ENCODE measurements at regions not wholly inside any gene's neighbourhood (a gene's known extent, or its start where the extent isn't known, plus 50 kb on each side); places are given as distances from the start of the nearest gene placed in this dataset.

DNA sequence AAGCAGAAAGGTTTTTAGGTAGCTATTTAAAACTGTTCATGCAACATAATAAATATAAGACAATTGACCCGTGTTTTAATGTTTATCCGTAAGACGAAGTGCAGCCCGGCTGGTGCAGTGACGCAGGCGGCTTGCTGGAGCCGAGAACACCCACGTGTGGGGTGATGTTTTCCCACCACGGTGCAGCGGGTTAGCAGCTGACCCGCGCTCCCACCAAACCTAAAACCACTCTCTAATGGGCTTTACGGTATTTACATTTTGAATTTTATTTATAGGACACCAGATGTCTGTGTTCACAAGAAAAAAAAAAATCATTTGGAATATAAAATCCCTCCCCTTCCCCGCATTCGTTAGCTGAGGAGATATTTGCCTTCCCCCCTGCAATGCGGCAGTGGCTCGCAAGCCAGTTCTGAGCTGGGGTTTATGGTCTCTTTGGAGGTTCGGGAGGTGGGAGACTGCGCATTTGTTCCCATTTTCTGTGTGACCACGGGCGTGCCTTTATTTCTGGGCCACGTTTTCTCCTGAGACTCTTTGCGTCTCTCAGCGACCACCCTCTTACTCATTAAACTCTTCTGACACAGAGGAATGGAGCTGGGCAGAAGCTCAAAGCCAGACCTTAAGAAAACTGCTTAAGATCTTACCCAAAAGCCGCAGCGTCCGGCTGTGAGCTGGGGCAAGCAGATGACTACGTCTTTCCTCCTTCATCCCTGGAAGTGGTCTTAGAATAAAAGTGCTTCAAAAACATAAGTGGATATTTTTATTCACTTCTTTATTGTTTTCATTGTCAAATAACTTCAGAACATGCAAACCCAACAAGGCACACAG is 301.1 kb downstream of the IRF8 start:
- Histone ChIP-seq H3K27ac (no peak overlapping the region), H3K4me1 (no peaks in the 10 kb centered on the region), H3K36me3 (no peaks in the 10 kb centered on the region), H3K4me3 (no peak overlapping the region), H3K9me3 (no peaks in the 10 kb centered on the region), H3K27me3 (peaks cover 93% of the 10 kb centered on the region)
- TF ChIP-seq EP300 (IDR thresholded peaks at IDR 0.05) = no peak
- TF ChIP-seq POLR2AphosphoS5 (IDR thresholded peaks at IDR 0.05) = no peak
- no peak for TF ChIP-seq POLR2A (IDR thresholded peaks at IDR 0.05)
- TF ChIP-seq, protein P1, sequence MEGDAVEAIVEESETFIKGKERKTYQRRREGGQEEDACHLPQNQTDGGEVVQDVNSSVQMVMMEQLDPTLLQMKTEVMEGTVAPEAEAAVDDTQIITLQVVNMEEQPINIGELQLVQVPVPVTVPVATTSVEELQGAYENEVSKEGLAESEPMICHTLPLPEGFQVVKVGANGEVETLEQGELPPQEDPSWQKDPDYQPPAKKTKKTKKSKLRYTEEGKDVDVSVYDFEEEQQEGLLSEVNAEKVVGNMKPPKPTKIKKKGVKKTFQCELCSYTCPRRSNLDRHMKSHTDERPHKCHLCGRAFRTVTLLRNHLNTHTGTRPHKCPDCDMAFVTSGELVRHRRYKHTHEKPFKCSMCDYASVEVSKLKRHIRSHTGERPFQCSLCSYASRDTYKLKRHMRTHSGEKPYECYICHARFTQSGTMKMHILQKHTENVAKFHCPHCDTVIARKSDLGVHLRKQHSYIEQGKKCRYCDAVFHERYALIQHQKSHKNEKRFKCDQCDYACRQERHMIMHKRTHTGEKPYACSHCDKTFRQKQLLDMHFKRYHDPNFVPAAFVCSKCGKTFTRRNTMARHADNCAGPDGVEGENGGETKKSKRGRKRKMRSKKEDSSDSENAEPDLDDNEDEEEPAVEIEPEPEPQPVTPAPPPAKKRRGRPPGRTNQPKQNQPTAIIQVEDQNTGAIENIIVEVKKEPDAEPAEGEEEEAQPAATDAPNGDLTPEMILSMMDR (IDR thresholded peaks at IDR 0.05) = no peak
- peak in 1 of 2 donors; percentile 37 for DNase-seq (ENCODE audit: low spot score in 2 of 2)
- 56% methylated on average over 28 of the region's 28 CpGs for WGBS

DNA sequence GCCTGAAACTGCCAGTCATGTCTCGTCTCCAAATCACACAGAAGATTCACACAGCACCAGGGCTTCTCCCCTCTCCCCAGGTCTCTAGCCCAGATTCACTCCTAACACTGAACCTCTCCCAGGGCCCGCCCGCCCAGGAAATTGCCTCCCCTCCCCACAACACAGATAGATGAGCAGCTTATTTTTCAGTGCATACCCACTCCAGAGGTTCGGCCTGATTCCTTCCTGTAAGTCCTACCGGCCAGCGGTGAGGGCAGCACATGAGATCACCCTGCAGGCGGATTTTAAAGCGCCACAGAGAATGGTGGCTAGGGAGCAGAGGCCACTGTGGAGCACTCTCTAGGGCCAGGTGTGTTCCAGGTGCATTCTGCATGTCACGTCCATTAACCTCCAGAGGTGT is 301.8 kb downstream of the IRF8 start:
- Histone ChIP-seq H3K36me3 (no peaks in the 10 kb centered on the region), H3K27me3 (peaks cover 86% of the 10 kb centered on the region), H3K9me3 (no peaks in the 10 kb centered on the region), H3K4me3 (no peak overlapping the region), H3K4me1 (no peaks in the 10 kb centered on the region), H3K27ac (no peak overlapping the region)
- TF ChIP-seq POLR2AphosphoS5 (IDR thresholded peaks at IDR 0.05) (no peak), EP300 (IDR thresholded peaks at IDR 0.05) (no peak), POLR2A (IDR thresholded peaks at IDR 0.05) (no peak)
- TF ChIP-seq, protein P1 (IDR thresholded peaks at IDR 0.05) = no peak
- no peak for DNase-seq (ENCODE audit: low spot score in 2 of 2)
- WGBS = 64% methylated on average over 7 of the region's 9 CpGs

DNA sequence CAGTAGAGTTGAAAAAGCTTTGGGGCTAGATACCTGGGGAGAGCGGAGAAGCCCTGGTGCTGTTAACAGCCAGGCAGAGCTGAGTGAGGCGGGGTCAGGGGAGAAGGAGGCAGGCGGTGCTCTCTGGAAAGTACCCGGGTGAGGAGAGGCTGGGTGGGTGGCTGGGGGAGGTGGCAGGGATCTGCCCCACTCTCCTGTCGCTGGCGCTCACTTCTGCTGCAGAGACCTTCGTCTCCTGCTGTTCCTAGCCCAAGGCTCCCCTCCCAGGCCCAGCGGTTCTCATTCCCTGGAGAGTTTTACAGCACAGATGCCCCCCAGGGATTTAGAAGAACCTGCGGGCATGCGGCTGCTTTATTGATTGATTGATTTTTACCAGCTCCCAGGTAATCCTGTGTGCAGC is 302.8 kb downstream of the IRF8 start:
- no peak overlapping the region for H3K4me3 ChIP-seq
- H3K9me3 ChIP-seq = no peaks in the 10 kb centered on the region
- no peak overlapping the region for H3K27ac ChIP-seq
- no peak for DNase-seq (ENCODE audit: low spot score in 2 of 2)
- H3K27me3 ChIP-seq = peaks cover 76% of the 10 kb centered on the region
- 58% methylated on average over 9 of the region's 10 CpGs for WGBS
- TF ChIP-seq POLR2A (IDR thresholded peaks at IDR 0.05) = no peak
- no peak for TF ChIP-seq POLR2AphosphoS5 (IDR thresholded peaks at IDR 0.05)
- TF ChIP-seq EP300 (IDR thresholded peaks at IDR 0.05) = no peak
- TF ChIP-seq, protein P1 (IDR thresholded peaks at IDR 0.05) = no peak
- no peaks in the 10 kb centered on the region for H3K36me3 ChIP-seq
- no peaks in the 10 kb centered on the region for H3K4me1 ChIP-seq

DNA sequence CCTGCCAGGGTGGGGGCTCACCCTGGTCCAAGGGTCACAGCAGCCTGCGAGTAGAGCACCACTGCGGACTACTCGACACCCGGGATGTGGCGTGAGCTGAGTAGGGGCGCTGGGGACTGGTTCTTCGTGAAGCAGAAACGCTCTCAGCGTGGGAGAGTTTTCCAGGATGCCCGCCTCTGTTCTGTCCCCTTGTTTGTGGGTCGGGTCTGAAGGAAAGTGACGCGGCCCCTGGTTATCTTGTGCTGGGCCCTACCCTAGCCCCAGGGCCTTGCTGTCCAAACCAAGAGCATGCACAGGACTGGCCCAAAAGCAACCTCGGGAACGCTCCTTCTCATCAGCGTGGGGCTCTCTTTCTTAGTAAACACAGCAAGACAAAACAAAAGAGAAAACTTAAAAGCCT is 303.3 kb downstream of the IRF8 start:
- Histone ChIP-seq H3K4me3 (no peak overlapping the region), H3K27ac (no peak overlapping the region), H3K27me3 (peaks cover 72% of the 10 kb centered on the region), H3K9me3 (no peaks in the 10 kb centered on the region), H3K36me3 (no peaks in the 10 kb centered on the region), H3K4me1 (no peaks in the 10 kb centered on the region)
- DNase-seq (ENCODE audit: low spot score in 2 of 2) = no peak
- 67% methylated on average over 15 of the region's 16 CpGs for WGBS
- TF ChIP-seq POLR2AphosphoS5 (IDR thresholded peaks at IDR 0.05) = no peak
- no peak for TF ChIP-seq POLR2A (IDR thresholded peaks at IDR 0.05)
- no peak for TF ChIP-seq EP300 (IDR thresholded peaks at IDR 0.05)
- TF ChIP-seq, protein P1 (IDR thresholded peaks at IDR 0.05) = no peak

DNA sequence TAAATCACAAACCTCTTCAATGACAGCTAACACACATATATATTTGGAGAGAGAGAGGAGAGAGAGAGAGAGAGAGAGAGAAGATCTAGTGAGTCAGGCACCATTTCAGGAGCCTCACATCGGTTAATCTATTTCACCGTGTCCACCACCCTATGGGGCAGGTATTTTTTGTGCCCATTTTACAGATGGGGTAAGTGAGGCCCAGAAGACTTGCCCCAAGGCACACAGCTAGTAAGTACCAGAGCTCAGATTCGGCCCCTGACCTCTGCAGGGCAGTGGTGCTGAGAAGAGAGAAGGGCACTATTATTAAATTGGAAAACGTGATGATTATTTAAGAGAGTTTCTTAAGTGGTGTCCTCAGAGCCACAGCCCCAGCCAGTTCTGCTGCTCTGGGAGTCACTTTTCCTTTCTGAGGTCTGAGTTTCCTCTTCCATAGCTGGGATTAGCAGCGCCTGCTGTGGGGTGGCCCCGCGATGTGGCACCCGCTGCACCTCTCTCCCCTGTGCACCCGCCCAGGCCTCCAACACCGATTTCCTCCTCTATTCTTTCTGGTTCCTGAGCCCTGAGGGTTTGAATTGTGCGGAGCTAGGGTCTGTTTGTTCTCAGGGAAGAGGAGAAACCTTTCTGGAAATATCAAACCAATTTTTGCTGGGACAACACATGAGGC is 303.9 kb downstream of the IRF8 start:
- DNase-seq (ENCODE audit: low spot score in 2 of 2) = no peak
- Histone ChIP-seq H3K27me3 (peaks cover 69% of the 10 kb centered on the region), H3K4me3 (no peak overlapping the region), H3K9me3 (no peaks in the 10 kb centered on the region), H3K27ac (no peak overlapping the region), H3K36me3 (no peaks in the 10 kb centered on the region), H3K4me1 (no peaks in the 10 kb centered on the region)
- 79% methylated on average over 11 of the region's 11 CpGs for WGBS
- TF ChIP-seq, protein P1 (IDR thresholded peaks at IDR 0.05) = no peak
- no peak for TF ChIP-seq POLR2A (IDR thresholded peaks at IDR 0.05)
